IPS-NIHi7 (cell line): ENCODE measurements at regions not wholly inside any gene's neighbourhood (a gene's known extent, or its start where the extent isn't known, plus 50 kb on each side); places are given as distances from the start of the nearest gene placed in this dataset.
A peak's percentile ranks its signal among the peaks of the same experiment; 100 is the strongest.

ENCODE experiments used
- DNase-seq: peaks from one replicate; pipeline ENCODE4 v3.0.0; 2012; ENCODE audit warnings: mixed read lengths; ENCODE audit errors: extremely low spot score

DNA sequence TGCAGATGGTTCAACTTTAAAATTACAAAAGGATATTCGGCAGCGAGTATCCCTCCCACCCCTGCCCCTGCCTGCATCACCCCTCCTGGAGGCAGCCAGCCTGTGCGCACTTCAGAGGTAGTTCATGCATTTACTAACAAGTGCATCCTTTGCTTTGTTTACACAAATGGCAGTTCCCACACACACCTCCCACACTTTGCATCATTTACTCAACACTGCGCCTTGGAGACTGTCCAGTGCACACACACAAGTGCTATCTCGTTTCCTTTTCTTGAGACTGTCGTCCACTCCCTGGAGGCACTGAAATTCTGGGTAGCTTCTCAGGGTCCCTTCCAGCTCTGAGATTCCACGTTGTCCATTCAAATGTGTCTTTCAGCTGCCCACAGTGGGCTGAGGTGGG is 53.1 kb upstream of the VSX1 start:
- no peak for DNase-seq

DNA sequence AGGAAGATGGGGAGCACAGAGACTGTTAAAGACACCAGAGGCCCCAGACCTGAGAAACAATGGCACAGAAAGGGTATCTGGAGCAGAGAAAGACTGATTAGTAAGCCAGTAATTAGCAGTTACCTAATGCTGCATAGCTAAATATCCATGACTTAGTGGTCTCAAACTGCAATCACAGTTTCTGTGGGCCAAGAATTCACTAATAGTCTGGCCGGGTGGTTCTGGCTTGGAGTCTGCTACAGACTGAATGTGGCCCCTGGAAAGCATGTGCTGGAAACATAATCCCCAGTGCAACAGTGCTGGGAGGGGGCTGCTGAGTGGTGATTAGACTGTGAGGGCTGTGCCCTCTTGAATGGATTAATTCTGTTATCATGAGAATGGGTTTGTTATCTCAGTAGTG is 54.1 kb upstream of the VSX1 start:
- DNase-seq: no peak

DNA sequence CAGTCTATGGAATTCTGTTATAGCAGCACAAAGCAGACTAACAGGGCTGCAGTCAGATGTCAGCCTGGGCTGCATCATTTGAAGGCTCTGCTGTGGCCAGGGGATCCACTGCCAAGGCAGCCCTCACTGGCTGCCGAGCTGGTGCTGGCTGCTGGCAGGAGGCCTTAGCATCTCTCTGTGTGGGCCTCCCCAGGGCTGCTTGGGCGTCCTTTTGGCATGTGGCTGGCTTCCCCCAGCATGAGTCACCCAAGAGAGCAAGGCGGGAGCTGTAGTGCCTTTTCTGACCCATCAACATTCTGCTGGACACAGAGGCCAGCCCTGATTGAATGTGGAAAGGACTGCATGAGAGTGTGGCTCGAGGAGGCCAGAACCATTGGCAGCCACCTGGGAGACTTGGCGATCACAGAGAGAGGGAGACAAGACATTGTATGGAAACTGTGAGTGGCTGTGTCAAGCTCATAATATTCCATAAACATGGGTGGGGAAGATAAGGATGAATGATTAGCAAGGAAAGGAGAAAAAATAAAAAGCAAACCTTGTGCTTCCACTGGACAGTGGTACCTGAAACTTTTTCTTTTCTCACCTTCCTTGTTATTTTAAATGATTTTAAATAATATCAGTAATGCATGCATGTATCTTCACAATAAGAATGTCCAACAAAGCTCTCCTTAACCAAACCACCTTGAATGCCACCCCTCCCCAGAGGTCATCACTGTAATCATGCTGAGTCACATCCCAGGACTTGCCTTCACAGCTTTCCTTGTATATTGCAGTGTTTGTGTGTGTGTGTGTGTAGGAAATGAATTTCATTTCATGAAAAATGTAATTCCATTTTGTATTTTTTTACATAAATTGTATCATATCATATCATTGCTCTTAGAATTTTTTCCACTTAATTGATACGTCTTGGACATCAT is 55.0 kb upstream of the VSX1 start:
- DNase-seq: peak; percentile 30

DNA sequence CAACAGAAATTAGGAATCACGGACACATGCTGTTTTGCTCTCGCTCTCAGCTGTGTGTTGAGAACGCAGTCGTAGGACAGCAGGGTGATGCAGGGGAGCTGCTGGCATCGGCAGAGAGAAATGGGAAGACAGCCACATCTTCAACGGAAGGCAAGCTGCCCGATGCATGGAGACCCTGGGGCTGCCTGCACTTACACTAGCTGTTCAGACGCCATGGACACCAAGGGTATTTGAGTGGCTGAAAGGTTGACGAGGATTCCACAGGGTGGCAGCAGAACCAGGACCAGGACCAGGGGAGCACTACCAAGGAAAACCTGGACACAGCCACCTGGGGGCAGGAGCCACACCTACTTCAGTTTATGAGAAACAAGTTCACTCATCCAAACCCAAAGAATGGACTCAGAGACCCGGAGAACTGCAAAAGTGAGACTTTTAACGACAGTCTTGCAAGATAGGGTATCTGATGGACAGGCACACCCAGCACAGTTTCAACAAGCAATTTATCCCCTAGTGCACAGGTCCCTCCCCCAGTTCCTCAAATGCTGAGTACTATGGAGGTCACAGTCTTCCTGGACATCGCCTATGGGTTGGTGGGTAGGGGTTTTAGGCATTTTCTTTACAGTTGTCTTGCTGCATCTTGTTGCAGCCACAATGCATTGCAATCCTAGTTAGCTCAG is 56.3 kb upstream of the ENTPD6 start:
- DNase-seq: peak; percentile 50

DNA sequence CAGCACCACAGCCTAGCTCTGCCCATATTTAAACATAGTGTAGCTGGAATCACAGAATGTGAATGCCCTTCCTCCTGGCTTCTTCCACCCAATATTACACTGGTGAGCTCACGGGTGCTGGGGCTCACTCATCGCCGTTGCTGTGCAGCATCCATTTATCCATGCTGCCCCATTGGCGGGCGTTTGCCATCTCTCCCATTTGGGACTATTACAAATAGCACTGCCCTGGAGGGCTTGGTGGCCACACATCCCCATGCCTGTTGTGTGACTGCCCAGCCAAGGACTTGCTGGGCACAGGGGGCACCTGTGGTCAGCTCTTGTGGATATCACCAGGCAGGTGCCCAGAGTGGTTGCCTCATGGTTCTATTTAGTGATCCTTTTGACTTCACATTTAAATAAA is 54.5 kb upstream of the ENTPD6 start:
- no peak for DNase-seq

DNA sequence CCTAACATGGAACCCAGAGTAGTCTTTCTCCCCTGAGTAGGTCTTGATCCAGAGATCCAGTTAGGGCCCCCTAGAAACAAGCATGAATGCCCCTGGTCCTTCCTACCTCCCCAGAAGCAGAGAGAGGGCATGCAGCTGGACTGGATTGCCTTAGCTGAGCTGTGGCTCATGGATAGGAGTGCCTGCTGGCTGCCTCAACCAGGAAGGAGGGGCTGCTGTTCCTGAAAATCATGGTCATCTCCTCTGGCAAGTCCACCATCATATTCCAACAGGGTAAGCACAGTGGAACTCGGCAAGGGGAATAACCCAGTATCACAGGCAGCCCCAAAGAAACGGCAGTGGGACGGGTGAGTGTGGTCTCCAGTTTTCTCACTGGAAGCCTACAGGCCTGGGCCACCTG is 53.1 kb upstream of the ENTPD6 start:
- DNase-seq: no peak

DNA sequence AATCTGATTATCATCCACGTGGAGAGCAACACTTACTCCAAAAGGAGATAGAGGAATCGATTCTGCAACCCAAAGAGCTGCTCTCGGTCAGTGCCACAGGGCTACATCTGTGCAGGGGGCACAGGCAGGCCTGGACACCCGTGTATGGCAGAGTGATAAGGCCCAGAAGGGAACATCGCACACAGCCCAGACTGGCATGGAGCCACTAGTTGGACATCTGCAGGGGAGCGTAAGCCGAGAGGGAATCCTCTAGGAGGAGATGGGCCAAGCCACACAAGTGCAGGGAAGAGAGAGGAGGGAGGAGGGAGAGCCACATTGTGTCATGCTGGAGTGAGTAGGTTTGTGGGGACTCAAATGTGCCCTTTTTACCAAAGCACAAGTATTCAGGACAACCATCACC is 50.4 kb upstream of the ENTPD6 start:
- no peak for DNase-seq
